ENCODE measurements at regions not wholly inside any gene's neighbourhood (a gene's known extent, or its start where the extent isn't known, plus 50 kb on each side); places are given as distances from the start of the nearest gene placed in this dataset.

DNA sequence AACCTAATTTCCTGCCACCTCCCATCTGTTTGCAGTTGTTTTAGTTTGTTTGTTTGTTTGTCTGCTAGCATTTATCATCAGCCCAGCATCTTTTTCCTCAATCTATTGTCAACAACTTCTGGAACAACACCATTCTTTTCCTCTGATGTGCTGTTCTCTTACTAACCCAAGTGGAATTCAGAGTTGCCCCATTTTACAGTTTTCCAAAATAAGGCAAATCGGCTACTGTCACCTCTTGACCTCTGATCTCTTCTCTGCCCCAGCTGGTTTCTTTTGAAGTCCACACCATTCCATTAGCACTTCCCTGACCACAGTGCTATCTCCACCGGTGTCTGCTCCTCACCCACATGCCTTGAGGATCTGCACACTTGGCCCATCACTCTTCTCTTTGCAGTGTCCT lies 102.4 kb downstream of the EFNB2 start:
- intact Hi-C loops (cut with DNase I) = no loop called here
- no peak for DNase-seq

DNA sequence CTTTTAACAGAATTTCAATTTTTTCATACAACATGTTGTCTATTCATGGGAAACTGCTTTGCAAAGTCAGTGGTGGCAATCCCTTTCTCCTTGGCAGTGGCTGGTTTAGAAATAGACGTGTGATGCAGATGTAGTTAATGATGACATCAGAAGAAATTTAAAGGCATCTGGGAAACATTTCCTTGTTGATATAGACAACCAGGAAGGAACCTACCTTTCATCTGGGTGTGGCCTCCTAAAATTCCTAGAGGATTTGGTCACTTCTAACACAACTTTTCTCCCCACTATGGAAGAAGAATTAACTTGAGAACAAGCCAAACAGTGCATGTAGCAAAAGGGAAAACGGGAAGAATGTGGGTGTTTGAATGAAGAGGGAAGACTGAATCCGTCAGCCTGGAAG lies 102.8 kb downstream of the EFNB2 start:
- DNase-seq = no peak
- intact Hi-C loops (cut with DNase I) = no loop called here

DNA sequence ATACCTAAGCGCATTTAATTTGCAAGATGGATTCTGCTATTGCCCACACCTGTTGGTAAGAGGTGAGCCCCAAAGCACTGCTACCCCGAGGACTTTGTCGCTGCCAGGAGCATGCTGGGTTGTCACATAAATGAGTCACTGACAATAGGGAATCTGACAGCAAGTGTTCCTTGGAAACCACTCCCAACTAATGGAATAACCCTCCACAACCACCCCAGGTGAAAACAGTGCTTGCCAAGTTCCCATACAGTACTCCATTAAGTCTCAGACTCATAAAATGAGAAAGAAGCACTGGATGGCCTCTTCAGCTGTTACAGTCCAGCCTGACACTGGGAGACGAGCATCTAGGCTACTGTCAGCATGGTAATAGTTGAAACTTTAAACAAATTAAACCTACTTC lies 108.6 kb downstream of the EFNB2 start:
- intact Hi-C loops (cut with DNase I) = no loop called here
- DNase-seq = no peak

DNA sequence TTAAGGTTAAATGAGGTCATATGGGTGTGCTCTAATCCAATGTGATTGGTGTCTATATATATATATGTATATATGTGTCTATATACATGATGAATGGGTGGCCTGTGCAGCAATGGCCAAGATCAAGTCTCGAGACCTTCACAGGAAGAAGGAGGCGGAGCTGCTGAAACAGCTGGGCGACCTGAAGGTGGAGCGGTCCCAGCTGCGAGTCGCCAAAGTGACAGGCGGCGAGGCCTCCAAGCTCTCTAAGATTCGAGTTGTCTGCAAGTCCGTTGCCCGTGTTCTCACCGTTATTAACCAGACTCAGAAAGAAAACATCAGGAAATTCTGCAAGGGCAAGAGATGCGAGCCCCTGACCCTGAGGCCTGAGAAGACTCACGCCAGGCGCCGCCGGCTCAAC lies 109.8 kb downstream of the EFNB2 start:
- intact Hi-C loops (cut with DNase I) = no loop called here
- DNase-seq = no peak

DNA sequence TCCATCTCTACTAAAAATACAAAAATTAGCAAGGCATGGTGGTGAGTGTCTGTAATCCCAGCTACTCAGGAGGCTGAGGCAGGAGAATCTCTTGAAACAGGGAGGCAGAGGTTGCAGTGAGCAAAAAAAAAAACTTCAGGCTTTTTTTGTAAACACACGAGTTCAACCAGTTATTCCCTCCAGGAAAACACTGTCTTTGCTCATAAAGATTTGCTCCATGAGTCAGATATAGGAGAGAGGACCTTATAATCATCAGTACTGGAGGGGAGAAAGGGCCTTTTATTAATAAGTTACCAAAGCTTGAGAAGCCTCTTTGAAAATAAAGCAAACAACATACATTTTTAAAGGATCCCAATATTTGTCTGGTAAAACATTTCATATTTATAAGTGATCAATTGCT lies 110.7 kb downstream of the EFNB2 start:
- intact Hi-C loops (cut with DNase I) = no loop called here

DNA sequence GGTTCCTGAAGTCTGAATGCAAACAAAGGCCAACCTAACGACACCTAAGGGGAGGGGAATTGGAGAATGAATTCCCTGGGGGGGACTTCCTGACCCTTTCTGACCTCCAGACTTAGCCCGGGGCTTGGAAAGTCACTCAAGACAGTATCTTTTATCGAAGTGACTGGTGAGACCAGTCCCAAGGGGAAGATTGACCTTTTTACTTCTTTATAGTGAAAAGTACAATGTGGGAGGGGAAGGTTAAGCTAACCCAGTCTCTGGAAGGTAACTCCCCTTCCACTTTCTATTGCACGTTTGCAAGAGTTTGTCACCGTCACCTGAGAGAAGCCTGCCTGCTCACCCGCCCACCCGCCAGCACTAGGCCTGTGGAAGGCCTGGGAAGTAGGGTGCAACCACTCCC lies 111.9 kb downstream of the EFNB2 start:
- intact Hi-C loops (cut with DNase I) = no loop called here
- DNase-seq = no peak

More for the DNA sequence above, 110.7 kb downstream of the EFNB2 start:
- no peak for DNase-seq

DNA sequence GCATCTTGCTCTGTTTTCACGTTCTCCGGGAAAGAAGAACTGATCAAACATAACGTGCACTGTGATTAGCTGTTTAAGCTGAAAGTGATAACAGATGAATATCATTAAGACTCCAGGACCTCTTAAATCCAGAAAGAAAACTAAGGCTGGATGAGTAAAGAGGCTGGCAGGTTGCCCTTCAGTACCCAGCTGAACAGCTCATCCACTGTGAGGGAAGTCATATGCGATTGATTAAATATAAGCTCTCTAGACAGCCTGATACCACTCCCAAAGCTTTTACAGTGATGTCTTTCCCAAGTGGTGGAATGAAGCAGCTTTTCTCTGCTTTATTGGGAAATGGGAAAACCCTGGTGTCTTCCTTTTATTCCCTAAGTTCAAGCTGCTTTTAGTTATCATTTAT lies 116.9 kb downstream of the EFNB2 start:
- peak in 2 of 42 donors; percentile 8 to 15 for DNase-seq
- intact Hi-C loops (cut with DNase I) = no loop called here

DNA sequence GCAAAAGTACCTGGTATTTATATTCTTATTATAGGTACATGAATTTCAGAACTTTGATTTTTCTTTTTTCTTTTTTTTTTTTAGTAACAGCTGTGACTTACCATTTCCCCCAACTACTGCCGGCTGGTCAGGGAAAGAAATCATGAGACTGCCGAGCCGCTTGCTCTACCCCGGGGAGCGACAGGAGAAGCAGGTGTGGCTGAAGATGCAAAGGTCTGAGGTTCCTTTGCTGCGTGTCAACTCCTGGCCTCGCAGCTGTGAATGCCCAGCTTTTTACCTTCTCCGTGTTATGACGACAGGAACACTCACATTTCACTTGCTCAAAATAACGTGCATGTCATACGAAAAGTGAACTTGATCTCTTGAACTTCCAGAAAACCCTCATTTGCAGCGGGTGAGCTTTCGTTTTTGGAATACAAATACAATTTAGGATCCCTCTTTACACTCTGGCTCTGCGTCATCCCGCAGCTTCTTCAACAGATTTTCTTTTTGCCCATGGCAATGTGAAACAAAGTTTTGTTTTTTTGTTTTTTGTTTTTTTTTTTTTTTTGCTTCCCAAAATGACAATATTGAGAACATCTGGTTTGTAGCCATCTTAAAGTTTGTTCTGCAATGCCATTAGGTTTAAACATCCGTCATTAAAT lies 117.9 kb downstream of the EFNB2 start:
- no peak for DNase-seq
- intact Hi-C loops (cut with DNase I) = no loop called here

DNA sequence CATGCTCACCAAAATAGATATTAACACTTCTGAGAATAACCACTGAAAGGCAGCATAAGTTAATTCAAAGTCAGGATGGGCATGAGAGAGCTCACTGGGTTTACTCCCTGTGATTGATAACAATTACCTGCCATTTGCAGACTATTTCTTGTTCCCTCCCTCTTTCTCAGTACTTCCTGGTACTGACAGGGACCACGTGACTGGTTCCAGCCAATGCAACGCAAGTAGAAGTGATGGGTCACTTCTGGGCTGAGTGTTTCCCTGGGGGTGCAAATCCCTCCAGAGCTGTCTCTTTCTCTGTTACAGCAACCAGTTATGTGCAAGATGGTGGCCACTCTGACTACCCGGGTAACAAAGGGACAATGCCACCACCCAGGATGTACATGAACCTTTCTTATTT lies 118.8 kb downstream of the EFNB2 start:
- DNase-seq = peak in 18 of 42 donors; percentile 4 to 47 (median 26)
- intact Hi-C loops (cut with DNase I) = no loop called here

DNA sequence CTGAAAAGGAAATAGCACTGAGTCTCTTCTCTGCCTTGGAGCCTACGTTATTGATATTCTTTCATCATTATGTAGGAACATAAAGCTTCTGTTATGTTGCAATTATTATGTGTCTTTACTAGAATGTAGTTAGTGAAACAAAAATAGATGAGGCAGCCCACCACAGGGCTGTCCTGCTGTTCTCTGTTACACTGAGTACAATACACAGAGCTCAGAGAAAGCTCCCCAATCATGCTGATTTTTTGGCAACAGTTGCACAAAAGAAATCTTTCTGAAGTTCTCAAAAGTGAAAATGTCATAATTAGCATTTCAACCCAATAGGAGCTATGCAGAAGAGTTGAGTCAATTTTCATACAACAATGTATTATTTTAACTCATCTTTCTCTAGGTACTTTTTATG lies 119.5 kb downstream of the EFNB2 start:
- peak in 10 of 42 donors; percentile 11 to 64 (median 24) for DNase-seq
- intact Hi-C loops (cut with DNase I) = no loop called here

DNA sequence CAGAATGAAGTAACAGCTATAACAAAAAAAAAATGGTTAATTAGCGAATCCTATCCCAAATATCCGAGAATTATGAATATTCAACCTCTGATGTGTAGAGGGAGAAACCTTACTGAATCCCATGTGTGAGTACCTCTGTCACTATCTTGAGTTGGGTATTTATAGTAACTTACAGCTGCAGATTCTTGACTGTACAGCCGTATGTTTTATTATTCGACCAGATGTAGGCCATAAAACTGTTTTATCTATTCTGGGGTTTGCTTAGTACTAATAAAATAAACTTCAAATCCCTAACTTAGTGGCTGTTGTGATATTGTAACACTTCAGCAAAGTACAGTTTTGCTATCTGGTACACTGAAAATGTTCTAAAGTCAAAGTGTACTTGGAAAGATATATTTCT lies 120.0 kb downstream of the EFNB2 start:
- DNase-seq = no peak
- intact Hi-C loops (cut with DNase I) = no loop called here

DNA sequence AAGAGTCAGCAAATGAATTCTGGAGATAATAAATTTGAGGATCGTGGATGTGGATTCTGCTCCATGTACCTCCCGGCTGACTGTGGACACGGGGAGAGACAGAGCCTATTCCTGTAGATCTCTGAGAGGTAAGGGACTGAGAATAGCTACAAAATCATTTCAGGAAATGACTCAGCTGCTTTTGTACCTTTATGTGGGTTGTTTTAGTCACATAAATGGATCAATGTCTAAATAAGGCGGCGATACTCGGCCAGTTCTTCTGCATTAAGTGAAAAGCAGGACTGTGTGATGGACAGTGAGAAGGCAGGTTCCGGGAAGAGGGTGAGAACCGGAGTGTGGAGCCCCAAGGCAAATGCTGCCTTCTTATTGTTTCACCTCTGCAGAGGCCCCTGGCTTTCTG lies 128.1 kb downstream of the EFNB2 start:
- intact Hi-C loops (cut with DNase I) = no loop called here
- DNase-seq = no peak

DNA sequence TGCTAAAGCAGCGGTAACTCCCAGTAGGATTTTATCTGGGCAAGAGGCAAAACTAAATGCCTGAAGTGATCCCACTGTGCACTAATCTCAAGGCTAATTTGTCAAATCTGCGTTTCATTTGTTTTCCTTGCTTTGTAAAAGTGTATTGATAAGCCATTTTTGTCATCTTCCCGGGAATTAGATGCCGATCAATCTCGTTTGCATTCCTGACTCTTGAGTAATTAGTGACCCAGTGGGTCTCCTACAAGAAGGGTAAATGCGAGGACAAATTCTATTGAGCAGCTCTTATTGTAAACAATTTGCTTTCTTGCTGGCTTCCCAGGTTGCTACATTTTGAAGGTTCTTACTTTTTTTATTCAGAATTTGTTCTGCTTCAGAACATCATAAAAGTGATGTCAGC lies 129.7 kb downstream of the EFNB2 start:
- no peak for DNase-seq
- intact Hi-C loops (cut with DNase I) = no loop called here

DNA sequence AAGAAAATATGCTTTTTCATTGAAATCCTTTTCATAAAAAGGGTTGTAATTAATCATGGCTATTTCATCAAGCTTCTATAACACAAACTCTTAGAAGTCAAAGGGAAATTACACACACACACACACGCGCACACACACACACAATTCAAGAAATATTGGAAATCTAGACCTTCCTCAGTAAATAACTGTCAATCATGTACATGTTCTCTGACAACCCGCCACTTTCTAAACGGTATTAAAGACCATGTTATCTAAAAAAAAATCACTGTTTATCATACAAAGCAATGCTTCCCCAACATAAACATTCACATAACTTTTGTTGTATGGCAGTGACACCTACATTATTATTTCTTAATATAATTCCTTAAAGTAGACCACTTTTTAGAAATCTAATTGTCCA lies 132.2 kb downstream of the EFNB2 start:
- DNase-seq = no peak

DNA sequence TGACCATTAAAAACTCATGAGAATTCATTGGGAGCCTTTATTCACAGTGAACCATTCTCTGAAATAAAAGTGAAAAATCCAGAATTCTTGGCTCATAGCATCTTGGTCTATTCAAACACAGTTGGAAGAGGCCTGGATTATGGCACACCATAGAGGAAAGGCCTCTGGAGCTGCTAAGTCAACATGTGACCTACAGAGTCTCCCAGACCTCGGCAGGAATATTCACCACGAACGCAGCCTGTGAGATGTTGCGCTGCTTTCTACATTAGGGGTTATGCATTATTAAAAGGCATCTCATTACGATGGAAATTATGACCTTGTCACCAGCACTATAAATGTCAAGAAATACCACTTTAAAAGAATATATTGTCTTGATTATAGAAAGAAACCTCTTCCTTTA lies 132.6 kb downstream of the EFNB2 start:
- DNase-seq = no peak
- intact Hi-C loops (cut with DNase I) = no loop called here

More for the DNA sequence above, 132.2 kb downstream of the EFNB2 start:
- intact Hi-C loops (cut with DNase I) = no loop called here

DNA sequence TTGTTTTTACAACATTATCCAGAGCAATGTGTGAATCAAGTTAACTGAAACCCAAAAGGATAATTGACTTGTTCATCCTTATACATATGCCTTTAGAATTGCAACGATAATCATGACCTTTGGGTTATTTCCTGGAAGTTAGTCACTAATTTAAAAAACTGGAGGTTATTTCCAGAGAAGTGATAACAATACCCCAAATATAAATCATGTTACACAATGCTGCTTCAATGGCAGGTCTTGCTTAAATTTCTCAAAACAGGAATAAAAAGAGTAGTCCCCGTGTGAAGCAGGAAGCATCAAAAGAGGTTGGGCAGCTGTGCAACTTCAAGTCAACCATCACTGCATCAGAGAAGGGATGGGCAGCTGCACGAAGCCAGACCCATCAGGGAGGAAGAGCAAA lies 134.4 kb downstream of the EFNB2 start:
- intact Hi-C loops (cut with DNase I) = no loop called here
- no peak for DNase-seq

DNA sequence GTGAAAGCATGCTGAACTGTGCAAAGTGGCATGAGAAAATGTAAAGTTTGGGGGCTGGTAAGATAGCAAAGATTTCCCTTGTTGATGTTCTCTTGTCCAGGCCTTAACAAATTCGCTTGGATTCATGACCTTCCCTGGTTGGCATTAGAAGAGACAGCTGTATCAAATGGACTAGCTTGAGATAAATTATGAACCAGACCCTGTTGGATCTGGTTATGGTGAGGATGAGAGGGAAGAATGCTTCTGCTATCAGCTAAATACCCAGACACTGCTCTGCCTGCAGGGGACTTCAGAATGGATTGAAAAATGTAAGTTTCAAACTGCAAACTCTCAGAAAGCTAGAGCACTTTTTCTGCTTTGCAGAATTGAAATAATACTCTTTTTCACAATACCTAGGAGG lies 135.2 kb downstream of the EFNB2 start:
- DNase-seq = no peak
- intact Hi-C loops (cut with DNase I) = no loop called here

DNA sequence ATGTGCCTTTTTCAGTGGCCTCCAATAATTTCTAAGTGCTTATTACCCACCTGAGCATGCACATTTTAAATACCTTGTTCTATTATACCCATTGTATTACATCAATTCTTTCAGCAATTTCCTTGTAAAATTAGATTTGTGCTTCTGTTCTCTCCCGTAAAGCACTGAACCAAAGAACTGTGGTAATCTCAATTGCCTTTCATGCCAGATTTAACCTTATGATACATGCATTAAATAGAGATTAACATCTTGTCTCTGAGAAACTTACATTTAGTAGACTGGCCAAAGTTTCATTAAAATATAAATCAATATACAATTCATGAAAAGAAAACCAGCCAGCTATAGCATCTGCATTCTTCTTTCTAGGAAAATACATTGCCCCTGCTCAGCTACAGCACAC lies 137.2 kb downstream of the EFNB2 start:
- intact Hi-C loops (cut with DNase I) = no loop called here
- DNase-seq = no peak

DNA sequence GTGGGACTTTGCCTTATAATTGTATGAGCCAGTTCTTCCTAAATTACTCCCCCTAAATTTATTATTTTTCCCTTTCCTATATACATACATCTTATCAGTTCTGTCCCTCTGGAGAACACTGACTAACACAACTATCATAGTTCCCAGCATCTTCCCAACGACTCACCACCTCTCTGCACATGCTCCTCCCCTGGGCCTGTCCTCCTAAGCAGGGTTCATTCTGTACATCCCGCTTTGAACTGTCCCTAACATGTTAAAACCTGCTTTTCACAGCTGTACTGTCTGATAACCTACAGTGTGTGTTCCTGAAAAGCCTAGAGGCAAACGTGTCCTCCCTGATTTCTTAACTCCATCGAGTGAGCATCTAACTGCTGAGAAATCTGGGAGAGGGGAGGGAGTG lies 141.7 kb downstream of the EFNB2 start:
- intact Hi-C loops (cut with DNase I) = no loop called here
- DNase-seq = no peak

DNA sequence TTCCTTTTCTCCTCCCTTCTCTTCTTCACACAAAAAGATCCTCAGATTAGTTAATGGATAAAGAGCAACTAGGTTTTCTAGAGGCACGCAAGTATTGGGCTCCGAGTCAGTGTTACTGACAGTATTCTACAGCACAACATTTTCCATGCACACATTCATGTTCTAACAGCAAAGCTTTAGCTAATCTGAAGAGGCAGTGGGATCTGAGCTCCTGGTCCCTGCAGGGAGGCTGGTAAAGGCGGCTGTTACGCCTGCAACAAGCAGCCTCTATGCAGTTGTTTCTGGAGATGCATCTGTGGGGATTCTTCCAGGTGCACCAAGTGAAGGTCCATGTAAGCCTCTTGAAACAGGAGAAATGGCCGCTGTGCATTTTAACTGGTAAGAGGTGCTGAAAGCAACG lies 143.8 kb downstream of the EFNB2 start:
- no peak for DNase-seq
- intact Hi-C loops (cut with DNase I) = no loop called here

DNA sequence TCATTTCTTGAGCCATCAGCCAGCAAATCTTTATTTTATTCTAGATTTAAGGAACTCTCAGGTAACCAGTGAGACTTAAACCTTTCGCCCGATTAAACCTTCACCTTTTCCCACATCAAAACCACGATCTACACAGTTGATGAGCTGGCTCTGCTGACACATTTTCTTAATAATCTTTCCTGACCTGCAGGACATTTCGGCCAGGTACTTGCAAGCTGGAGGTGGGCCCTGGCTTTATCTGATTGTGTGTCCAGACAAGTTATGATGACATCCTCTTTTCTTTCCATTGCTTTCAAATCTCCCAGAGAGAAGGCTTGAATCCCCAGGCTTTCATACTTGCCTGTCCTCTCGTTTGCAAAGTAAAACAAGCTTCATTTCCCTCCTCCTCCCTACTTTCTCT lies 144.2 kb downstream of the EFNB2 start:
- intact Hi-C loops (cut with DNase I) = no loop called here

DNA sequence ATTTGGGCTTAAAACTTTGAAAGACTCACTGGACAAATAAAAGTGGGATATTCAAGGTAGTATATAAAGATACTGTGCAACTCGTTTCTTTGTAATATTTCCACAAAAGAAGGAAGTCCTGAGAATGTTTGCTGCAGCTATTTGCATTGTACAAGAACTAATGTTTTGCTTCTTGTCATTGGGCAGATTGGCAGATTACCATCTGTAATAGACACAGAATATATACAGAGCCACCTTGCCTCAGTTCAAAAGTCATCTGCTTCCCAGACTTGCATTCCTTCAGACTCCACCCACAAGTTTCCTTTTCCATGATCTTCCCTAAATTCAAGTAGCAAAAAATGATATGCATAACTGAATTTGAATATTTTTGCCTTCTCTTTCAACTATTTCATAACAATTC lies 145.1 kb downstream of the EFNB2 start:
- intact Hi-C loops (cut with DNase I) = no loop called here
- DNase-seq = no peak

More for the DNA sequence above, 144.2 kb downstream of the EFNB2 start:
- no peak for DNase-seq
